Frontal cortex (tissue), 3 donors: ENCODE measurements at regions not wholly inside any gene's neighbourhood (a gene's known extent, or its start where the extent isn't known, plus 50 kb on each side); places are given as distances from the start of the nearest gene placed in this dataset.
"Not testable (repeated sequence)": the region's sequence is repeated elsewhere in the genome, so short reads cannot be mapped to it uniquely, and the experiment has no call there.

Experiments used
- DNase-seq, 2 donors: peaks; one replicate each; pipeline ENCODE4 v3.0.0; 2012; ENCODE audit warnings: low spot score in 2 of 2
- FAIRE-seq: peaks from 2 replicates; lab custom pipeline; 2012; peaks lifted over from hg19 to GRCh38; lab: Jason Lieb, UNC
- donor health status: control.
- donor health status: control.
- donor health status: control.

DNA sequence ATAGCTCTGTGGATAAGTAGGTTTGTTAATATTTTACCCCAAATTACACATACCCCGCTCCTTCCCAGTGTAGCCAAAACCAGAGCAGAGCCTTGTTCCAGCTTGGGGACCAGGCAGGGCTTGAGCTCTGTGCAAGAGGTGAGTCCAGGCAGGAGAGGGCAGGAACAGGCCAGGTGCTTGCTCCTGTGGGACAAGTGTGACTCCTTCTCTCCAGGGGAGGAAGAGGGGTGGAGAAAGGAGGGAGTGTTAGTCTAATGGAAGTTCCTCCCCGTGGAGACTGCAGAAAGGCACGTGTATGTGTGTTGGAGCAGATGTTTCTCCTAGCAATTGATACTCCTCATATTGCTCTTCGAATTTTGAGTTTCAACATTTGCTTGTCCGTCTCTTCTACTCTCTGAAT lies 201.0 kb downstream of the FGF9 start:
- FAIRE-seq (no peak), DNase-seq (no peak)

- FAIRE-seq (no peak), DNase-seq (no peak)
Observed at GRCh38 chr13:21872795-21873194, 201.9 kb downstream of the FGF9 start.

DNA sequence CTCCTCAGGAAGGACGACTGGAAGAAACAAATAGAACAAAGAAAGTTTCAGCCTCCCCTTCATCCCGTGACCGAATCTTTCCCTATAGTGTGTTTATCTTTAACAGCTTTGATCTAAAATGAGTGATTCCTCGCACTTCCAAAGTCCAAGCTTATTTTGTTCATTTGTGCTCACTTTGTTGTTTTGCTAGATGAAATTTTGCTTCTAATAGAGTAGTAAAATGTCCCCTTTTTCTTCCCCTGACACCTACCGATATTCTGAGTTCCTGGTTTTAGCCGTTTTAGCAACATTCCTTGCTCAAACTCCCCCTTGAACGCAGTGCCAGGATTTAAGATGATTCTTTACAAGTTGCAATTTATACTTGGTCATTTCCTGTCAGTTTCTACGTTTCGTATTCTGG lies 204.2 kb downstream of the FGF9 start:
- DNase-seq: no peak
- FAIRE-seq: no peak

- FAIRE-seq (no peak), DNase-seq (no peak)
Observed at GRCh38 chr13:21879263-21879914, 208.5 kb downstream of the FGF9 start.

DNA sequence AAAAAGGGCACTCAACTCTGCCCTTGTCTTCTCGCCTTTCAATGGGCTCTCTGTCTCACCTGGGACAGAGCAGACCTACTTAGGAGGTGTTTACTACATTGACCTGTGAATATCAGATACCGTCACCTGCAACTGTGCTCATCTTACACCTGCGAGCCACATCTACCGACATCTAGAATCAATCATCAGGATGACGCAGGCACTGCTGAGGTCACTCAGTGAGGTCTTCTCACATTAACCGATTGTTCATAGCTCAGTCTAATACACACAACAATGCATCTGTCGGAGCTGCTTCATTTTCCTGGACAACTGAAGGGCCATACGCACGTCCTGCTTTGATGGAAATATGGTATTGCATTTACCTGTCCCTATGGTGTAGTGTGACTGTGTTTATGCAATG lies 211.9 kb downstream of the FGF9 start:
- DNase-seq (no peak), FAIRE-seq (no peak)

DNA sequence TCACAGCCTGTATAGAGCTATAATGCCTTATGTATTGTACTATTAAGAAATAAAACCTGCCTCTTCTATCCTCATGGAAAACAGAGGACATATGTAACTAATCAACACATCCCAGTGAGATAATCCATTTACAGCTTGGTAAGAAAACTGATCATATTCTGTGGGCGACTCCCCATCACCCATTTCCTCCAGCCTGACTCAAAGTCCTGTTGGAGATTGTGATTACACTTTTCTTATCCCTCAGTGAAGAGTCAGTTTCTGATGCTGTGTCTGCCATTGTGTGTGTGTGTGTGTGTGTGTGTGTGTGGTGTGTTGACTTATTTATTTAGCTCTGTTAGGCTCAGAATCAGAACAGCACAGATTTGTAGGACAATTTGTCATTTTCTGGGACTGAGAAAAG lies 212.8 kb downstream of the FGF9 start:
- no peak for DNase-seq
- FAIRE-seq: no peak

DNA sequence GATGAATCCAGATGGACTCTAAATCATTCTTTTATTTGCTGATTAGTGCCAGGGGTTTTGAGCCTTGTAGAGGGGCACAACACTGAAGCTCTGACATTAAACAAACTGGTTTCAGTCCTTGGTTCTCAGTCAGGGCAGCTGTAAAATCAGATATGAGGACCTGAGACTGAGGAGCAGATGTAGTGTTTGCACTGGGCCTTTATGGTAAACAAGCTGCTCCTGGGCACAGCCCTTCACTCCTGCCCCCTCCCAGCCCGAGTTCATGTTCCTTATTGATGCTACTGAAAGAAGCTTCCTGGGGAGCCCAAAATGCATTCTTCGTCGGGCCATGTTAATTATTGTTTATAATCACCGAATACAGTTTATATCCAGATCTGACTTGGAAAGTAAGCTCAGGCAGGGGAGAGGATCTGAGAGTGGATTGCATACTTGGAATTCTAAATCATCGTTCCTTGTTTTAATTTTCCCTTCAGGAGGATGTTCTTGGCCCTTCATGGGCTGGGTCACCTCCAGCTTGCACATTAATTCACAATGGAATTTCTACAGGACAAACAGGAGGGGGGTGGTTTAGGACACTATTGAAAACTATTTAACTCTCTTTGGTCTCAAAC lies 213.5 kb downstream of the FGF9 start:
- no peak for DNase-seq
- no peak for FAIRE-seq

- DNase-seq (no peak), FAIRE-seq (no peak)
Observed at GRCh38 chr13:21884965-21885567, 214.2 kb downstream of the FGF9 start.

GRCh38 chr13:21885714-21886224 lies 214.9 kb downstream of the FGF9 start:
- DNase-seq (no peak), FAIRE-seq (no peak)

DNA sequence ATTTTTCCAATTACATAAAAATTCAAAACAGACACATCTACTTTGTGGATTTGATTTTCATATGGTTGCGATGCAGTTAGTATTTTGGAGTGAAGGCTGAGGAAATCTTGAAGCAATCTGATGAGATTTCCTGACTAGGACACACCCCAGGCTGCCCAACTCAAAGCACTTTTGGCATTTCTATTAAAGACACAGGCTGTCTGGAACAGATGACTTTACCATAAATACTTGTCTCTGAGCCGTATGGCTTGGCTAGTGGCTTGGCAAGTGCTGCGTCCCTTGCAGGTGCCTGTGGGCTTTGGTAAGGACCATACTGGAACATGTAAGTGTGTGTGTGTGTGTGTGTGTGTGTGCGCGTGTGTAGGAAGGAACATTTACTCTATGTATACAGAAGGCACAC lies 218.8 kb downstream of the FGF9 start:
- DNase-seq (no peak), FAIRE-seq (no peak)

DNA sequence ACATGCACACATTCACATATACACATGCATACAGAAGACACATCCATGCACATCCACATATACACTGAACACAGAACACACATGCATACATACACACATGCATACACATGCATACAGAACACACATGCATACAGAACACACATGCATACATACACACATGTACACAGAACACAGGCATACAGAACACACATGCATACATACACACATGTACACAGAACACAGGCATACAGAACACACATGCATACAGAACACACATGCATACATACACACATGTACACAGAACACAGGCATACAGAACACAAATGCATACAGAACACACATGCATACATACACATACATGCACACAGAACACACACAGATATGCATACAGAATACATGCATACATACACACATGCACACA lies 219.3 kb downstream of the FGF9 start:
- FAIRE-seq, DNase-seq: not testable (repeated sequence)

- no peak for DNase-seq
Observed at GRCh38 chr13:21894091-21894490, 223.2 kb downstream of the FGF9 start.

GRCh38 chr13:21894703-21895699 lies 224.1 kb downstream of the FGF9 start:
- FAIRE-seq: no peak
- DNase-seq: no peak

More at GRCh38 chr13:21894091-21894490, 223.2 kb downstream of the FGF9 start:
- FAIRE-seq: no peak

DNA sequence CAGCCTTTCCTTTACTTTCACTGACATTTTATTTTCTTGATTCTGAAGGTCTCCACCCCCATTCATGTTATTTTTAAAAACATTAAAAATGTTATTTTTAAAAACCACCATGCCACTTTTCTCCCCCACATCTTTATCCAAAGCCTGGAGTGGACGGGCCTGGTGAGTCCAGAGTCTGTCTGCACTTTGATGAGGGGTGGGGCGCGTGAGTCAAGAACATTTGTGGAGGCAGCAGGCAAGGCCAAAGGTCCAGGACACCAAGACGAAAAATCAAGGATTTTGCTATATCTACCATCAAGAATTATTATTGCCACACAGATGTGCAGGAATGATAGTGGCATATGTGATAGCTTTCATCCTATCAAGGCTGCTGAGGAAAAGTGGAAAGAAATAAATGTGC lies 224.9 kb downstream of the FGF9 start:
- no peak for FAIRE-seq
- DNase-seq: no peak

DNA sequence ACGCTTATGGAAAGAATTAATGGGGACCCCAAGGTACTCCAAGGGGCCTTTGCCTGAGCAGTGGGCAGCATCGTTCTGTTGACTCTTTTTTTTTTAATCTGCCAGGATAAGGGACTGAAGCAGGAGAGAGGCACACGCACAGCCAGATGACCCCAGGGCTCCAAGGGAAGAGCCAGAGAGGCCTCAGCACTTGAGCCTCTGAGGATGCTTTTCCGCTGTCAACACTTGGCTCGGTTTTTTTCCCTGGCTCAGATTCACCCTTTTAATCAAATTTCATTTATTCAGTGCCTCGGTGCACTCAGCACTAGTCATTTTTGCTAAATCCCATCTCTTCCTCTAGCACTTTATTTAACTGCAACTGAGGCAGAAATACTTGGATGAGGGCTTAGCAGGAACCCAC lies 226.3 kb downstream of the FGF9 start:
- DNase-seq: no peak

DNA sequence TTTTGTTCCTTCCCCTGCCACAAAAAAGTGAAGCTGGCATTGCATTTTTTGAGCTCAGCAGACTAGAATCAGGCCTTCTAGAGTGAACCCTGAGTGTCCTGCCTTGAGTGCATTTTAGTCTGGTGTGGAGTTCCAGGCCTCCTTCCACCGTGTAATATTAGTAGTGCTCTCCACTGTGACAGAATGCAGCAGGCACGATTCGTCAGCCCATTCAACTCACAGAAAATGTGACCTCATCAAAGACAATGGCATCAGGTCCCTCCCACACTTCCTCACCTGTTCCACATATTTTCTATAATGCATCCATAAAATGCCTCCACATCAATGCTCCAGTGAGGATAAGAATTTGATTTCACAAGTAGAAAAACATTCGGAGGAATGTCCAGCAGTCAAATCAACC lies 227.6 kb downstream of the FGF9 start:
- FAIRE-seq (no peak), DNase-seq (no peak)

More for the DNA sequence above, 226.3 kb downstream of the FGF9 start:
- no peak for FAIRE-seq

GRCh38 chr13:21898945-21899344 lies 228.1 kb downstream of the FGF9 start:
- FAIRE-seq (no peak), DNase-seq (no peak)

DNA sequence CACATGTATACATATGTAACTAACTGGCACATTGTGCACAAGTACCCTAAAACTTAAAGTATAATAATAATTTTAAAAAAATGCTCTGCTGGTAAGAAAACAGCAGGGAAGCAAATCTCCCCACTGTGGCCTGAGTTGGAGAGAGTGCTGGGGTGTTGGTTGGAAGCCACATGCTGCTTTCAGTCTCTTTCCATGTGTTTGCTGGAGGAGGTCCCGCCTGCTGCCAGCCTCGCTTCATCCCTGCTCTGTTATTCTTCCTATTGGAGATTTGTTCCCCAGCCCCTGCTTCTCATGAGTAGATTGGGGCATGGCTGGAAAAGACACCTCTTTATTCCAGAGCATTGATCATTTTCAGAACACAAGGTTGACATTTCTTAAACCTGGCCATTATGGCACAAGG lies 230.5 kb downstream of the FGF9 start:
- no peak for DNase-seq
- FAIRE-seq: no peak

DNA sequence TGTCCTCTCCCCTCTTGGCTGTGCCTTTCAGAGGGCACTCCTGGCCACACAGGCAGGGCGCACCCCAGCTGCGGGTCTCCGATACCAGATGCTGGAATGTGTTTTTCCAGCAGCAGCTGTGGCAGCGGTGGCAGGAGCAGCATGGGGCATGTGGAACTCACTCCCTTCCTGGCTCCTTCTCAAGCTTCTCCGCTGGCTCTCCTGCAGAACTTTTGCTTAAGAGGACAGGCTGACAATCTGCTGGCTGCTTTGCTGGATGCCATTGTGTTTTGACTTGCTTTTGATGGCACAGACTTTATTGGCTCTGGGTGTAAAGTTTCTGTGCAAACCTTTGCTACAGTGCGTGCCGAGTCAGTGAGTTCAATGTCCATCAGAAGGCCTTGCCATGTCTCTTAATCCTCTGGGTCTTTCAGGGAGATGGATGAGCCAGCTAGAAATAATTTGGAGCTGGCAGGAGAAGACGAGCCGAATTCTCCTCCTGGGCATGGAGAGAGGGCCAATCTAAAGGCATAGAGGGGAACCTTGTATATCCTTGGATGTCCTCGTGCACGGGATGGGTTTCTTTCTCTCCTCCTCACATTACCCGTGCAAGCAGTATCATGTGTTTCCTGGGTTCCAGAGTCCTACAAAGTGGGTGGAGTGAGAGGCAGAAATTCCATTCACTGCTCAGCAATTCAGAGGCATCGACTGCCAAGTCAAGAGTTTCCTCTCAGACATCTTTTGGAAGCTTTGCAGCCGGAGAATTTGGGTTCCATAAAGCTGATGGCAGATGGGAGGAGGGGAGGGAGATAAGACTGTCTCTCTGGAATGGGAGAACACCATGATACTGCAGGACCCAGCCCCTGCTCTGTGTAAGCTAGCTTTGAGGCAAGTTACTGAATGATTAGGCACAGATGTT lies 231.2 kb downstream of the FGF9 start:
- DNase-seq: no peak
- FAIRE-seq: no peak
